Ovary (tissue), 3 donors: ENCODE measurements at regions not wholly inside any gene's neighbourhood (a gene's known extent, or its start where the extent isn't known, plus 50 kb on each side); places are given as distances from the start of the nearest gene placed in this dataset.

Experiments
- CTCF ChIP-seq, 3 donors: fragments of 450-650 bp in 2 of 3; fragments of 200-600 bp in 1 of 3; IDR thresholded peaks; one replicate each; pipeline versions ENCODE4 v1.5.1 to v1.8.0; 2016 to 2022; ENCODE audit warnings: antibody characterized with exemption in 3 of 3, mild to moderate bottlenecking in 1 of 3
- EP300 ChIP-seq: sonication (generic); formaldehyde crosslinking; IDR thresholded peaks from one replicate; pipeline ENCODE4 v1.6.1; 2017; ENCODE audit warnings: antibody characterized with exemption
- POLR2A ChIP-seq: fragments of 450-650 bp; IDR thresholded peaks from one replicate; pipeline ENCODE4 v1.6.1; 2017; ENCODE audit warnings: antibody characterized with exemption, mild to moderate bottlenecking, moderate library complexity
- donor health status: DM: no; HTN: no; CAD: no.

GRCh38 chr12:83660727-83661358 lies 974.1 kb downstream of the TMTC2 start:
- no peak for TF ChIP-seq CTCF (IDR thresholded peaks at IDR 0.05)
- no peak for TF ChIP-seq POLR2A
- TF ChIP-seq EP300, result no peak
